A549 (cell line): ENCODE measurements at regions not wholly inside any gene's neighbourhood (a gene's known extent, or its start where the extent isn't known, plus 50 kb on each side); places are given as distances from the start of the nearest gene placed in this dataset.
"Not testable (repeated sequence)": the region's sequence is repeated elsewhere in the genome, so short reads cannot be mapped to it uniquely, and the experiment has no call there.

ENCODE experiments used
- ATAC-seq, 2 experiments: fragments of 200-7000 bp in 1 of 2; fragments of >200 bp in 1 of 2; cut with Nextera tagmentation in 1 of 2; cut with Tn5 transposase in 1 of 2; 3 replicates each; pipeline versions ENCODE4 v1.8.0 to v1.9.1; 2018 to 2020; ENCODE audit warnings: mild to moderate bottlenecking in 1 of 2, moderate library complexity in 1 of 2
- CTCF ChIA-PET: fragments of 300-600 bp; sonication (Branson Sonifier 250); formaldehyde crosslinking; extraction: SDS; loops from one replicate; lab custom pipeline; 2021; ENCODE audit warnings: antibody characterized with exemption, inconsistent platforms; lab: Yijun Ruan, JAX
- POLR2A ChIA-PET: fragments of 350-600 bp; formaldehyde crosslinking; extraction: SDS; loops from one replicate; lab custom pipeline; 2021; ENCODE audit warnings: antibody characterized with exemption, inconsistent platforms; lab: Yijun Ruan, JAX
- DNase-seq, 2 experiments: peaks; one replicate each; pipeline versions ENCODE4 v3.0.0 to v3.0.0-alpha.2; 2011 to 2016; ENCODE audit warnings: low read depth in 1 of 2, low spot score in 1 of 2
- FAIRE-seq: peaks from 2 replicates; lab custom pipeline; 2011; peaks lifted over from hg19 to GRCh38; lab: Jason Lieb, UNC
- H3K27ac ChIP-seq, 2 experiments: fragments of >200 bp; sonication (Bioruptor Twin); formaldehyde crosslinking; 3 replicates each; pipeline ENCODE4 v1.5.1; 2016 to 2017
- H3K4me1 ChIP-seq: fragments of >200 bp; sonication (Bioruptor Twin); formaldehyde crosslinking; 3 replicates; pipeline ENCODE4 v1.6.1; 2016
- H3K4me2 ChIP-seq: fragments of >200 bp; sonication (Bioruptor Twin); formaldehyde crosslinking; 3 replicates; pipeline ENCODE4 v1.6.1; 2016
- H3K4me3 ChIP-seq: fragments of >200 bp; sonication (Bioruptor Twin); formaldehyde crosslinking; 3 replicates; pipeline ENCODE4 v1.5.1; 2016
- H3K9me3 ChIP-seq: fragments of >200 bp; sonication (Bioruptor Twin); formaldehyde crosslinking; 3 replicates; pipeline ENCODE4 v1.6.1; 2016
- CBX8 ChIP-seq: fragments of 200-600 bp; sonication (generic); IDR thresholded peaks from 2 replicates; pipeline ENCODE4 v1.6.1; 2016
- CHD4 ChIP-seq: fragments of 200-600 bp; sonication (generic); IDR thresholded peaks from 2 replicates; pipeline ENCODE4 v1.6.1; 2016; ENCODE audit warnings: antibody characterized with exemption, mild to moderate bottlenecking, borderline replicate concordance
- E2F6 ChIP-seq: IDR thresholded peaks from 2 replicates; pipeline ENCODE4 v1.6.1; 2012; ENCODE audit warnings: low read depth, borderline replicate concordance
- EHF ChIP-seq: fragments of 250-450 bp; sonication (Bioruptor Pico); IDR thresholded peaks from 2 replicates; pipeline ENCODE4 v1.5.0; 2020; ENCODE audit warnings: mild to moderate bottlenecking
- ELK1 ChIP-seq: fragments of 150-350 bp; IDR thresholded peaks from 2 replicates; pipeline ENCODE4 v1.6.1; 2014; ENCODE audit warnings: low read depth, mild to moderate bottlenecking, low read length
- EP300 ChIP-seq, 2 experiments: fragments of >200 bp; sonication (Bioruptor Twin); formaldehyde crosslinking; IDR thresholded peaks; 2 replicates in 1 of 2; 3 replicates in 1 of 2; pipeline ENCODE4 v1.6.1; 2016 to 2017
- FOXS1 ChIP-seq: fragments of 250-450 bp; sonication (Bioruptor Pico); IDR thresholded peaks from 2 replicates; pipeline ENCODE4 v1.5.0; 2020; ENCODE audit warnings: mild to moderate bottlenecking, moderate library complexity
- HOXA7 ChIP-seq: fragments of 250-450 bp; sonication (Bioruptor Pico); IDR thresholded peaks from 2 replicates; pipeline ENCODE4 v1.5.0; 2020; ENCODE audit warnings: mild to moderate bottlenecking, moderate library complexity
- HOXB5 ChIP-seq: fragments of 250-450 bp; sonication (Bioruptor Pico); IDR thresholded peaks from 2 replicates; pipeline ENCODE4 v1.5.0; 2020; ENCODE audit warnings: mild to moderate bottlenecking, moderate library complexity
- JUNB ChIP-seq: fragments of >200 bp; sonication (Bioruptor Twin); formaldehyde crosslinking; IDR thresholded peaks from 2 replicates; pipeline ENCODE4 v1.6.1; 2016
- MAFK ChIP-seq: fragments of 450-650 bp; IDR thresholded peaks from 2 replicates; pipeline ENCODE4 v1.6.1; 2014; ENCODE audit not compliant: partially characterized antibody
- MAZ ChIP-seq: fragments of 150-350 bp; IDR thresholded peaks from 2 replicates; pipeline ENCODE4 v1.6.1; 2014; ENCODE audit warnings: antibody characterized with exemption, low read depth, low read length, borderline replicate concordance
- POLR2A ChIP-seq: IDR thresholded peaks from 2 replicates; pipeline ENCODE4 v1.6.1; 2012; ENCODE audit warnings: mild to moderate bottlenecking, low read length
- POLR2AphosphoS2 ChIP-seq: conservative IDR thresholded peaks from 2 replicates; pipeline ENCODE4 v1.6.1; 2012; ENCODE audit warnings: low read length, improper control_type of control experiment, inconsistent platforms
- RFX5 ChIP-seq: fragments of 450-650 bp; IDR thresholded peaks from 2 replicates; pipeline ENCODE4 v1.7.1; 2014; ENCODE audit warnings: antibody characterized with exemption, mild to moderate bottlenecking, moderate library complexity
- SREBF2 ChIP-seq: fragments of 450-650 bp; IDR thresholded peaks from 2 replicates; pipeline ENCODE4 v1.6.1; 2014; ENCODE audit warnings: mild to moderate bottlenecking, moderate library complexity
- TFCP2L1 ChIP-seq: fragments of 250-450 bp; sonication (Bioruptor Pico); IDR thresholded peaks from 2 replicates; pipeline ENCODE4 v1.5.0; 2021; ENCODE audit warnings: mild to moderate bottlenecking
- USF2 ChIP-seq: fragments of 450-650 bp; IDR thresholded peaks from 2 replicates; pipeline ENCODE4 v1.6.1; 2014; ENCODE audit warnings: antibody characterized with exemption
- ZFP36 ChIP-seq: fragments of 450-650 bp; IDR thresholded peaks from 2 replicates; pipeline ENCODE4 v1.6.1; 2014; ENCODE audit warnings: borderline replicate concordance; ENCODE audit not compliant: partially characterized antibody
- WGBS: methylation state at CpG from one replicate; pipeline ENCODE4 v1.1.6; 2017; ENCODE audit errors: missing lambda C conversion rate; 5-methylcytosine and 5-hydroxymethylcytosine counted together

DNA sequence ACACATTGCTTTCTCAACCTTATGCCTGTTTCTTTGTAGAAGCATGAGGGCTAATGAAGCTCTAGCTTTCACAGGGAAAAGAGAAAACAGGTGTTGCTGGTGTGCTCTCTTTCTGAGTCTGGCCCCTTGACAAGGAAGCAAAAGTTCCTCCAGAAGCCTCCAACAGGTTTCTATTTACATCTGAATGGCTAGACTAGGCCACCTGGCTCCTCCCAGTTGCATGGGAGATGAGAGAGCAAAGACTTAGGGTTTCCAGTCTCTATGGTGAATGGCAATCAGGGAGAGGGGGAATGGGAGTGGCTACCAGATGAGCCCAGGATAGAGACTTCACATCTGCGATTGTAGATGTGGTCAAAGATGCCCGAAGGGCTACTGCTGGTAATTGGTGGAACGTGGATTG, 138.1 kb upstream of the PLXNC1 start:
- TF ChIP-seq TFCP2L1 (CRISPR knock-in tag) (no peak), MAZ (no peak)
- FAIRE-seq: no peak
- H3K4me2 ChIP-seq: no peak overlapping the region
- CTCF ChIA-PET: no interaction called here
- H3K27ac ChIP-seq: no peak overlapping the region
- 47% methylated on average over 3 of the region's 3 CpGs for WGBS
- ATAC-seq: no peak
- H3K9me3 ChIP-seq: peaks cover under 1% of the 10 kb centered on the region; the same call in 1 of the 3 replicates
- POLR2A ChIA-PET: no interaction called here
- no peaks in the 10 kb centered on the region for H3K4me1 ChIP-seq
- no peak overlapping the region for H3K4me3 ChIP-seq
- no peak for DNase-seq

DNA sequence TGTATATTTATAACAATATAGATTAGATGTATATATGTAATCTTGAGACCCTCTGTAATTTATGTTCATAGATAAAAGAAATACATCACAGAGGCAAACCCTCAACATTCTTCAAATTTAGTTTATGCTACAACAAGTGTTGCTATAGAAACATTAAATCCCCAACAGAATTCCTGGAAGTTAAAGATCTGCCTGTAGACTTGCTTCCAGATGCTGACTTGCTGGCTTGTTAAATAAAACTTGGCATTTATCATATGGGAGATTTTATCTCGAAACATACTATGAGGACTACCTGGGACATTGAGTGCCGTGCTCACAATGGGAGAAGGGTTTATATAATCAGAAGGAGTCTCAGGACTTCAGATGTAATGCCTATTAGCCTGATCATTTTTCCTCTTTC, 136.3 kb upstream of the PLXNC1 start:
- ATAC-seq: no peak
- peaks cover 17% of the 10 kb centered on the region for H3K9me3 ChIP-seq
- no peak overlapping the region for H3K4me3 ChIP-seq
- CTCF ChIA-PET: no interaction called here
- FAIRE-seq: no peak
- POLR2A ChIA-PET: no interaction called here
- no peak for DNase-seq
- TF ChIP-seq E2F6 (no peak), MAFK (no peak), RFX5 (no peak), SREBF2 (no peak), CBX8 (no peak), HOXB5 (CRISPR knock-in tag) (no peak), POLR2A (no peak), USF2 (no peak), EP300 (IDR thresholded peaks at IDR 0.05) (no peak), ELK1 (no peak), HOXA7 (no peak)
- H3K27ac ChIP-seq: no peak overlapping the region
- 17% methylated on average over 2 of the region's 2 CpGs for whole genome bisulfite sequencing
- no peak overlapping the region for H3K4me2 ChIP-seq
- no peaks in the 10 kb centered on the region for H3K4me1 ChIP-seq

GRCh38 chr12:94012590-94012989, 135.8 kb upstream of the PLXNC1 start:
- no peaks in the 10 kb centered on the region for H3K4me1 ChIP-seq
- no peak for TF ChIP-seq POLR2AphosphoS2
- TF ChIP-seq EHF: no peak
- TF ChIP-seq FOXS1 (CRISPR knock-in tag): no peak
- no peak for FAIRE-seq
- ChIA-PET CTCF (no interaction called here), POLR2A (no interaction called here)
- DNase-seq: no peak
- ATAC-seq: no peak
- peaks cover 22% of the 10 kb centered on the region for H3K9me3 ChIP-seq
- no peak overlapping the region for H3K4me2 ChIP-seq
- WGBS: 2% methylated on average over 1 of the region's 1 CpG
- H3K4me3 ChIP-seq: no peak overlapping the region
- no peak overlapping the region for H3K27ac ChIP-seq

- CTCF ChIA-PET, H3K4me1 ChIP-seq, H3K4me3 ChIP-seq, H3K4me2 ChIP-seq, FAIRE-seq, ATAC-seq, POLR2A ChIA-PET, H3K27ac ChIP-seq, DNase-seq: not testable (repeated sequence)
- 63% methylated on average over 2 of the region's 2 CpGs for WGBS
- TF ChIP-seq ZFP36: peak; percentile 97
- peaks cover 40% of the 10 kb centered on the region for H3K9me3 ChIP-seq
Measured at GRCh38 chr12:94017247-94017646, 131.1 kb upstream of the PLXNC1 start.

GRCh38 chr12:94020335-94020734, 128.0 kb upstream of the PLXNC1 start:
- FAIRE-seq: no peak

More at GRCh38 chr12:94020335-94020734, 128.0 kb upstream of the PLXNC1 start:
- Histone ChIP-seq H3K4me2 (no peak overlapping the region), H3K4me3 (no peak overlapping the region), H3K4me1 (no peaks in the 10 kb centered on the region), H3K9me3 (peaks cover 60% of the 10 kb centered on the region), H3K27ac (no peak overlapping the region)
- no peak for TF ChIP-seq CHD4
- no peak for TF ChIP-seq JUNB
- 5% methylated on average over 1 of the region's 1 CpG for WGBS
- ATAC-seq (no peak), DNase-seq (no peak)
- POLR2A ChIA-PET: no interaction called here
- CTCF ChIA-PET: interaction anchor here (1.0 kb wide), 1 partner anchor 81 kb away, joined by 3 read pairs; no protein-coding TSS in a partner anchor
